MCF 10A (cell line): ENCODE measurements at regions not wholly inside any gene's neighbourhood (a gene's known extent, or its start where the extent isn't known, plus 50 kb on each side); places are given as distances from the start of the nearest gene placed in this dataset.
"Not testable (repeated sequence)": the region's sequence is repeated elsewhere in the genome, so short reads cannot be mapped to it uniquely, and the experiment has no call there.

Source experiments
- BruUV-seq: library from RNA; stranded (reverse); fragments of 400-500 nt; replicated peaks from 2 replicates; lab custom pipeline; 2021; lab: Mats Ljungman, UMichigan
- CTCF ChIA-PET: fragments of 300-600 bp; sonication (Branson Sonifier 250); formaldehyde crosslinking; extraction: SDS; loops from one replicate; lab custom pipeline; 2021; ENCODE audit warnings: antibody characterized with exemption, inconsistent platforms; lab: Yijun Ruan, JAX
- POLR2A ChIA-PET: fragments of 300-600, 350-650 bp; sonication (Branson Sonifier 250); formaldehyde crosslinking; extraction: SDS; loops from one replicate; lab custom pipeline; 2020; ENCODE audit warnings: antibody characterized with exemption, inconsistent platforms; lab: Yijun Ruan, JAX
- DNase-seq: peaks from one replicate; pipeline ENCODE4 v3.0.0-alpha.2; 2018; ENCODE audit not compliant: unreplicated experiment
- H3K27ac Mint-ChIP-seq: one replicate; pipeline ENCODE4 v1.8.0; 2022; ENCODE audit warnings: mild to moderate bottlenecking, low read depth, mixed read lengths; ENCODE audit not compliant: unreplicated experiment
- H3K27me3 Mint-ChIP-seq: one replicate; pipeline ENCODE4 v1.8.0; 2022; ENCODE audit warnings: mixed read lengths; ENCODE audit not compliant: insufficient read depth, unreplicated experiment
- H3K36me3 Mint-ChIP-seq: one replicate; pipeline ENCODE4 v1.8.0; 2022; ENCODE audit warnings: mild to moderate bottlenecking, moderate library complexity, mixed read lengths; ENCODE audit not compliant: insufficient read depth, unreplicated experiment
- H3K4me1 Mint-ChIP-seq: one replicate; pipeline ENCODE4 v1.8.0; 2022; ENCODE audit warnings: mixed read lengths; ENCODE audit not compliant: insufficient read depth, unreplicated experiment
- H3K4me3 Mint-ChIP-seq: one replicate; pipeline ENCODE4 v1.8.0; 2022; ENCODE audit warnings: mild to moderate bottlenecking, moderate library complexity, mixed read lengths; ENCODE audit not compliant: unreplicated experiment
- H3K9me3 Mint-ChIP-seq: one replicate; pipeline ENCODE4 v1.8.0; 2022; ENCODE audit warnings: mixed read lengths; ENCODE audit not compliant: unreplicated experiment
- intact Hi-C: fragments of 100-400 bp; cut with micrococcal nuclease; formaldehyde crosslinking; loops from 2 replicates; pipeline ENCODE4 v1.14.1; 2022
- TF ChIP-seq, protein P1 (sequence below): fragments of 200-600 bp; IDR thresholded peaks from one replicate; pipeline ENCODE4 v1.8.0; 2022; ENCODE audit warnings: antibody characterized with exemption, mild to moderate bottlenecking; ENCODE audit not compliant: unreplicated experiment

DNA sequence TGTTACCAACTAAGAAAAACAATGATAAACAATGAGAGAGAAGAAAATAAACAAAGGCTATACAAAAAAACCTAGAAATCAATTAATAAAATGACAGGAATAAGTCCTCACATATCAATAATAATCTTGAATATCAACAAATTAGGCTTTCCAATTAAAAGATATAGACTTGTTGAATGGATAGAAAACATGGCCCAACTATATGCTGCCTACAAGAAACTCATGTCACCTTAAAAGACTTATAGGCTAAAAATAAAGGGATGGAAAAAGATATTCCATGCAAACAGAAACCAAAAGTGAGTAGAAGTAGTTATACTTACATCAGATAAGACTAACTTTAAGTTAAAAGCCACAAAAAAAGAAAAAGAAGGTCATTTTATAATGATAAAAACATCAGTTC lies 183.9 kb downstream of the MYRFL start:
- TF ChIP-seq, protein P1, sequence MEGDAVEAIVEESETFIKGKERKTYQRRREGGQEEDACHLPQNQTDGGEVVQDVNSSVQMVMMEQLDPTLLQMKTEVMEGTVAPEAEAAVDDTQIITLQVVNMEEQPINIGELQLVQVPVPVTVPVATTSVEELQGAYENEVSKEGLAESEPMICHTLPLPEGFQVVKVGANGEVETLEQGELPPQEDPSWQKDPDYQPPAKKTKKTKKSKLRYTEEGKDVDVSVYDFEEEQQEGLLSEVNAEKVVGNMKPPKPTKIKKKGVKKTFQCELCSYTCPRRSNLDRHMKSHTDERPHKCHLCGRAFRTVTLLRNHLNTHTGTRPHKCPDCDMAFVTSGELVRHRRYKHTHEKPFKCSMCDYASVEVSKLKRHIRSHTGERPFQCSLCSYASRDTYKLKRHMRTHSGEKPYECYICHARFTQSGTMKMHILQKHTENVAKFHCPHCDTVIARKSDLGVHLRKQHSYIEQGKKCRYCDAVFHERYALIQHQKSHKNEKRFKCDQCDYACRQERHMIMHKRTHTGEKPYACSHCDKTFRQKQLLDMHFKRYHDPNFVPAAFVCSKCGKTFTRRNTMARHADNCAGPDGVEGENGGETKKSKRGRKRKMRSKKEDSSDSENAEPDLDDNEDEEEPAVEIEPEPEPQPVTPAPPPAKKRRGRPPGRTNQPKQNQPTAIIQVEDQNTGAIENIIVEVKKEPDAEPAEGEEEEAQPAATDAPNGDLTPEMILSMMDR: no peak
- POLR2A ChIA-PET: interaction anchor here (0.6 to 0.7 kb wide), 2 partner anchors 219 to 222 kb away, joined by 3 read pairs; no protein-coding TSS in a partner anchor
- peaks cover 8% of the 10 kb centered on the region for H3K9me3 Mint-ChIP-seq
- DNase-seq: no peak
- H3K4me3 Mint-ChIP-seq: no peak overlapping the region
- H3K4me1 Mint-ChIP-seq: peaks cover 11% of the 10 kb centered on the region
- H3K36me3 Mint-ChIP-seq: no peaks in the 10 kb centered on the region
- H3K27me3 Mint-ChIP-seq: no peaks in the 10 kb centered on the region
- H3K27ac Mint-ChIP-seq: no peak overlapping the region
- intact Hi-C loops: no loop called here
- no TSS peak for BruUV-seq
- CTCF ChIA-PET: interaction anchor here (0.7 kb wide), 1 partner anchor 181 kb away, joined by 3 read pairs; no protein-coding TSS in a partner anchor

DNA sequence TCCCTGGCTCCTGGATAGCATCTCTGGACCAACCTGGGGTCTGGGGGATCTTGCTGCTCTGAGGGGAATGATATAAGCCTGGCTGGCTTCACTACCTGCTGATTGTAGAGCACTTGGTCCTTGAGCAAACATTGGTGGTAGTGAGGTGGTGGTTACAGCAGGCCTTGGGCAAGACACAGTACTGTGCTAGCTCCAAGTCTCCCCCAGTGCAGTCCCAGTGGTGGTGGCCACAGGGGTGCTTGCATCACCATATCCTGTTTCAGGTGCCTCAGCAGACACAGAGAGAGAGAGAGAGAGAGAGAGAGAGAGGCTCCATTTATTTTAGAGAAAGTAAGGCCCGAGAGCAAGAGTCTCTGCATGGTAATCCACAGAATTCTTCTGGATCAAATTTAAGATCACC lies 186.3 kb downstream of the MYRFL start:
- peaks cover 8% of the 10 kb centered on the region for H3K9me3 Mint-ChIP-seq
- peaks cover 11% of the 10 kb centered on the region for H3K4me1 Mint-ChIP-seq
- H3K36me3 Mint-ChIP-seq: no peaks in the 10 kb centered on the region

DNA sequence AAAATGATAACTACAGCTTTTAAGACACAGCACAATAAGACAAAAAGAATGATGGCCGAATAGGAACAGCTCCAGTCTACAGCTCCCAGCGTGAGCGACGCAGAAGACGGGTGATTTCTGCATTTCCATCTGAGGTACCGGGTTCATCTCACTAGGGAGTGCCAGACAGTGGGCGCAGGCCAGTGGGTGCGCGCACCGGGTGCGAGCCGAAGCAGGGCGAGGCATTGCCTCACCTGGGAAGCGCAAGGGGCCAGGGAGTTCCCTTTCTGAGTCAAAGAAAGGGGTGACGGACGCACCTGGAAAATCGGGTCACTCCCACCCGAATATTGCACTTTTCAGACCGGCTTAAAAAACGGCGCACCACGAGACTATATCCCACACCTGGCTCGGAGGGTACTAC lies 188.0 kb downstream of the MYRFL start:
- H3K27me3 Mint-ChIP-seq, H3K4me3 Mint-ChIP-seq, BruUV-seq, H3K4me1 Mint-ChIP-seq, CTCF ChIA-PET, intact Hi-C loops, H3K27ac Mint-ChIP-seq, DNase-seq, H3K36me3 Mint-ChIP-seq, POLR2A ChIA-PET, H3K9me3 Mint-ChIP-seq: not testable (repeated sequence)

More for the DNA sequence above, 186.3 kb downstream of the MYRFL start:
- Mint-ChIP-seq H3K4me3 (no peak overlapping the region), H3K27me3 (no peaks in the 10 kb centered on the region), H3K27ac (no peak overlapping the region)
- CTCF ChIA-PET: no interaction called here
- TF ChIP-seq, protein P1: no peak
- no TSS peak for BruUV-seq
- intact Hi-C loops: no loop called here
- DNase-seq: no peak
- POLR2A ChIA-PET: interaction anchor here (0.8 kb wide), 1 partner anchor 15 kb away, joined by 4 read pairs; no protein-coding TSS in a partner anchor

DNA sequence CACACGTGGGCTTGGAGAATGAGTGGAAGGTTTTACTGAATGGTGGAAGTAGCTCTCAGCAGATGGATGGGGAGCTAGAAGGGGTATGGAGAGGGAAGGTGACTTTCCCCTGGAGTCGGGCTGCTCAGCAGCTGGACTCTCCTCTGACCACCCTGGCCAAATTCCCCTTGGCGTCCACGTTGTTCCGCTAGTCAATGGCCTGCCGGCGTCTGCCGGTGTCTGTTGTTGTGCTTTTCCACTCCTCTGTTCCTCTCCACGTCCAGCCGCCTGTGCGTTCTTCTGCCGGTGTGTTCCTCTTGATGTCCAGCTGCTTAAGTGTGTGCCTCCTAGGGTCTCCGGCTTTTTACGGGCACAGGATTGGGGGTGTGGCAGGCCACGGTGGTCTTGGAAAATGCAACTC lies 203.5 kb downstream of the MYRFL start:
- H3K4me3 Mint-ChIP-seq: no peak overlapping the region
- no TSS peak for BruUV-seq
- no peak overlapping the region for H3K27ac Mint-ChIP-seq
- CTCF ChIA-PET: no interaction called here
- intact Hi-C loops: no loop called here
- H3K9me3 Mint-ChIP-seq: no peaks in the 10 kb centered on the region
- no peaks in the 10 kb centered on the region for H3K27me3 Mint-ChIP-seq
- no peaks in the 10 kb centered on the region for H3K4me1 Mint-ChIP-seq
- no peak for DNase-seq
- TF ChIP-seq, protein P1: no peak
- no peaks in the 10 kb centered on the region for H3K36me3 Mint-ChIP-seq
- POLR2A ChIA-PET: no interaction called here

DNA sequence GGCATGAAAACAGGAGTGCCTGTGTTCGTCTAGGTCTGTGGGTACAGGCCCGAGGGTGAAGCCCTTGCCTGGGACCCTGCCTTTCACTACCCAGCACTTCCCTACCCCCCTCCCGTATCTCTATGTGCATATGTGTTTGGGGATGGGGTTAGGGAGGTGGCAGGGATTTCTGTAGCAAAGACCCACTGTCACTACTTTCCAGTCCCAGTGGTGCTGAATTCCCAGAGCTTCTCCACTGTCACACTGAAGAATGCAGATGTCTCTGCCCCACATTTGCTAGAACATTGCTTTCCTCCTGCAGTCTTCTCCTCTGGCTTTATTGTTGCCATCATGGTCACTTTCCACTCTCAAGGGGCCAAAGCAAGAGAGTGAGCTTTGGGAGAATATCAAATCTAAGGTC lies 203.9 kb downstream of the MYRFL start:
- intact Hi-C loops: no loop called here
- TF ChIP-seq, protein P1: no peak
- no peaks in the 10 kb centered on the region for H3K36me3 Mint-ChIP-seq
- BruUV-seq: no TSS peak
- no peaks in the 10 kb centered on the region for H3K4me1 Mint-ChIP-seq
- no peak overlapping the region for H3K4me3 Mint-ChIP-seq
- no peaks in the 10 kb centered on the region for H3K27me3 Mint-ChIP-seq
- ChIA-PET CTCF (no interaction called here), POLR2A (no interaction called here)
- no peak overlapping the region for H3K27ac Mint-ChIP-seq
- DNase-seq: no peak
- H3K9me3 Mint-ChIP-seq: no peaks in the 10 kb centered on the region
